Activated CD4-positive, alpha-beta T cell treated with anti-CD3 and anti-CD28 coated beads for 48 hours (primary cell): ENCODE measurements at regions not wholly inside any gene's neighbourhood (a gene's known extent, or its start where the extent isn't known, plus 50 kb on each side); places are given as distances from the start of the nearest gene placed in this dataset.

ENCODE experiments used
- DNase-seq: peaks from one replicate; pipeline ENCODE4 v3.0.0-alpha.2; 2020

DNA sequence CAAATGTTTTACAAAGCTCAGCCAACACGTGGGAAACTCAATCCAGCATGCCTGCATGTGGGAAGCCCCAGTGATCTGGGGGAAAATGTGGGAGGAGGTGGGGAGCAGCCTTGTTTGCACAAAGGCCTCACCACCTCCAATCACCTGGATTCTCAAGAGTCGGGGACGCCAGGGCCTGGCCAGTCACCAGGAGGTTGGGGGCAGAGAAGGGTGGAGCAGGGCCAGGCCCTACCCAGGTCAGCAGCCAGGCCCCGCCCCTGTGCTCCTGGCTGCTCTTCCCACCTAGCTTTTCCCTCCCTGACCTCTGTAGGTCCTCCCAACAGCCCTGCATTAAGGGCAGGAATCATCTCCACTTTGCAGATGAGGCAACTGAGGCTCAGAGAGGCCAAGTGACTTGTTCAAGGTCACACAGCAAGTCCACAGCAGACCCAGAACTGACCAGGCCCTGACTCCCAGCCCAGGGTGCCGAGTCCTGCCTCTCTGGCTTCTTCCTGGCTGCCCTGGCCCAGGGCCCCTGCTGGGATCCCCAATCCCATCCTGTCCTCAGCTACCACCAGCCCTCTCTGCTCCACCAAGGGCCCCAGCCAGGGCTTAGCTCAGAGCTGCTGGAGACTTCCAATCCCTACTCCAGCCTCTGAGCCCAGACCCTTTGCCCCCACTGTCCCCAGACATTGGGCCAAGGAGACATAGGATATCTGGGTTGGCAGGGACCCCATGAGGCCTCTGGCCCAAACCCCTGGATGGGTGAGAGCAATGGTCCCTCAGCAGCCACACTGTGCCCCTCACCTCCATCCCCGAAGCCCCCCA, 508.6 kb downstream of the PTPRU start:
- DNase-seq = no peak

- no peak for DNase-seq
Observed at GRCh38 chr1:29743931-29744330, 507.6 kb downstream of the PTPRU start.

GRCh38 chr1:29743264-29743663, 506.9 kb downstream of the PTPRU start:
- DNase-seq = no peak

- no peak for DNase-seq
Observed at GRCh38 chr1:29739176-29739575, 502.9 kb downstream of the PTPRU start.

DNA sequence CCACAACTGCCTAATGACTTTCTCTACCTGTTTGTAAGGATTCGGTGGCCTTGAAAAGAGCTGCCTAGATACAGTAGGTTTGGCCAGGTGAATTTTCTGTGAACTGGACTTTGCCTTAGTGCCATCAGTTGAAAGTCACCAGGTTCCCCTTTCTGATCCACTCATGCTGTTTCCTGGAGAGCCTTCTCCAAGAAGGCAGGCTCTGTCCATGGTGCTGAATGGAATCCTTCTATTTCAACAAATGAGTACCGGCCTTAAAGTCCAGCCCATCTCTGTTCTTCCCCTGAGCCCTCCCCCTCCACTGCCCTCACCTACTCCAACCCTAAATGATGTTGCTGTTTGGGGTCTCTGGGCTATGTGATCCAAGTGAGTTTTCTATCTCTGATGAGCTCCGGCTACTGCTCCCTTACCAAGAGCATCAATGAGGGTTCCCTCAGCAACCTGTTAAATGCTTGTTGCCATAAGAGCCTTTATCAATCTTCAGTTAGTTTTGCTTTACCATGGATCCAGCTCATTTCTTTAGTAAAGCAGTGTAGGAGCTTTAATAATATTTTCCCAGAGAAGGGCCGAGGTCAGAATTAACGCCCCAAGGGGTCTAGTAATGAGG, 500.4 kb downstream of the PTPRU start:
- DNase-seq = peak; percentile 21

DNA sequence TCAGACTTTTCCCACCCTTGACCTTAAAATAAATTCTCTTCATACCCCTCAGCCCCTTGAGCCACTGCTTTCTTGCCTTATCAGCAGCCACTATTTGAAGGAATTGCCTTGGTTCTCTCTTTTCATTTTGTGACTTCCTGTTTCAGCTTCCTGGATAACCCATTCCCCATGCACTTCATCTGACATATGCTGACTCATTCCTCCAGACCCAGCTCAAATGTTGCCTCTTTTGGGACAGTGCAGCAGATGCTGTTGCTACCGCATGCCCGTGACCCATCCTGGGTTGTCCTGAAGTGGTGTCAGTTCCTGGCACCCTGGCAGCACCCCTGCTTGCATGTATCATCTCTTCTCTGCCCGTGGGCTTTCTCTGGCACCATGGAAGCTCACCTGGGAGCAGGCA, 496.1 kb downstream of the PTPRU start:
- DNase-seq = no peak

DNA sequence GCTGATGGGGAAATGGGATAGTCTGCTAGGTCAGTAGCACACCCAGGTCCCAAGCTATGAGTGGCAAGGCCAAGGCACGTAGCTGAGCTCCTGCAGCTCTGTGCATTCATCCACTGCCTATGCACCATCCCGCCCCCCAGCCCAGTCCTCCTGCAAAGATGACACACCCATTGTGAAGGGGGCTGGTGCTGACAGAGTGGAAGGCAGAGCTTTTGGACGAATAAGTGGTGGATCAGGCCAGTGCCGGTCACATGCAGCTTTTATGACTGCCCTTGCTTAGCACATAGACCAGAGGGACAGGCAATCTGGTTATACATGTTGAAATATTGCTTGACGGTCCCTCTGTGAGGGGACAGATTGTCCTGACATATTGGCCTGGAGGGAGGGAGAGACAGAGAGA, 494.3 kb downstream of the PTPRU start:
- no peak for DNase-seq

DNA sequence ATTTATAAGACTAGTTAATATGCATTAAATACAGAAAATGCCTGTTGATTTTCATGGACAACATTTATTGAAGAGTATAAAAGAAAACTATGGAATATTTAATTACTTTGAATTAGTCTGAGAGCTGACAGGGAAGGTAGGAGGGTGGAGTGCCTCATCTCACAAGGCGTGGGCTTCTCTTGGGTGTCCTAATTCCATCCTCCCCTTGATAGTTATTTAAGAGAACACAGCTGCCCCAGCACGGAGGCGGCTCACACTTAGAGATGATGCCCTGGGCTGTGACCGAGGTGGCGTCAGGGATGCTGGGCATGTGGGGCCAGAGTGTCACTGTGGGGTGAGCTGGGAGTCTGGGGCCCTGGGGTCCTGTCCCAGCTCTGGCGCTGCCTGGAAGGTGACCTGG, 493.0 kb downstream of the PTPRU start:
- DNase-seq = no peak

DNA sequence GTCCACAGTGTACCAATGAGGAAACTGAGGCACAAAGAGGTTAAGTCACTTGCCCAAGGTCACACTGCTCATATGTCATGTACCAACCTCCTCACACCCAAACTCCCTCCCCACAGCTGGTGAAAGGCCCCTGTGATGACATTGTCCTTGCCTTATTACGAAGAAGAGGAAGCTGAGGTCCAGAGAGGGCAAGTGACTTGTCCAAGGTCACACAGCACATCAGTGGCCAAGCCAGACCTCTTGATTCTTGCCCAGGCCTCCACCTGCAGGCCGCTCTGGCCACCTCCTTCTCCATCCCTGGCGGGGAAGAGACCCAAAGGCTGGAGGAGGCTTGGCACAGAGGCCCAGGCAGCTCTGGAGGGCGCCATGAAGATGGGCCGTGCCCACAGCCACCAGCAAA, 492.4 kb downstream of the PTPRU start:
- no peak for DNase-seq

GRCh38 chr1:29725262-29725661, 488.9 kb downstream of the PTPRU start:
- DNase-seq = no peak

DNA sequence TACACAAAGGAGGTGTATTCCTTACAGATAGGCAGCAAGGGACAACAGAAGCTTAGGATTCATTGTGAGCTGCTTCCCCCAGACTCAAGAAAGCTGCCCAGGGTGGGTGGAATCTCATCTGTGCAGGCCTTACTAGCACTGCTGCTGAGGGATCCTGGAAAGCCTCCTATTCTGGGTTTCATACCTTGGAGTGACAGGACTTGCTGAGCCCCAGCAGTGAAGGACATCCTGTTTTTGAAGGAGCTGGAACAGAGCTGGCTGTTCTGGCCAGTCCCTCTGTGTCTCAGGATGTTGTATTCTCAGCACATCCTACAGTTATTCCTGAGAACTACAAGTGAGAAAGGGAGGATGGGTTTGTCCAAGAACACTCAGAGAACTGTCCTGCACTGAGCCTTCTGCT, 486.3 kb downstream of the PTPRU start:
- no peak for DNase-seq

- peak; percentile 21 for DNase-seq
Observed at GRCh38 chr1:29719253-29719652, 482.9 kb downstream of the PTPRU start.

- no peak for DNase-seq
Observed at GRCh38 chr1:29718791-29719190, 482.5 kb downstream of the PTPRU start.

DNA sequence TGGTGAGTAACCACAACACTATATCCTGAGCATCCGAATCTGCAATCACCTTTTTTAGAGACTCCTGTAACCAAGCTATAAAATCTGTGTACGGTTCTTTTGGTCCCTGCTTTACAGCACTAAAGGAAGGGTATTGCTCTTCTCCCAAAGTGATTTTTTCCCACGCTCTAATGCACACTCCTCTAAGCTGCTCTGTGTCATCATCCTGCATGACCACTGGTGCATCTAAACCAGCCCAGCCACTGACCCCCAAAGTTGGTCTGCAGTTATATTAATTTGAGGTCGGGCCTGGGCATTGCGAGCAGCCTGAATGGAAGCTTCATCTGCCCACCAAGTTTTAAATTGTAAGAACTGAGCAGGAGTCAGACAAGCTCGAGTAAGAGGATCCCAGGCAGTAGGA, 480.0 kb downstream of the PTPRU start:
- no peak for DNase-seq

DNA sequence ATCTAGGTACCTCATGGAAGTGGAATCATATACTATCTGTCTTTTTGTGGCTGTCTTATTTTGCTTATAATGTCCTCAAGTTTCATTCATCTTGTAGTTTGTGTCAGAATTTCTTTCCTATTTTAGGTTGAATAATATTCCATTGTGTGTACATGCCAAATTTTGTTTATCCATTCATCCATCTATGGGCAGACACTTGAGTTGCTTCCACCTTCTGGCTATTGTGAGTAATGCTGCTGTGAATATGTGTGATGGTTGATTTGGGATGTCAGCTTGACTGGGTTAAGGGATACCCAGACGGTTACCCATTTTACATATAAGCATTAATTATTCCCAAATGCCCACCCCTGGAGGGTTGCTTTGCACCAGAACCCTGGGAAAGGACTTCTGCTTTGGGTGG, 477.5 kb downstream of the PTPRU start:
- DNase-seq = no peak

DNA sequence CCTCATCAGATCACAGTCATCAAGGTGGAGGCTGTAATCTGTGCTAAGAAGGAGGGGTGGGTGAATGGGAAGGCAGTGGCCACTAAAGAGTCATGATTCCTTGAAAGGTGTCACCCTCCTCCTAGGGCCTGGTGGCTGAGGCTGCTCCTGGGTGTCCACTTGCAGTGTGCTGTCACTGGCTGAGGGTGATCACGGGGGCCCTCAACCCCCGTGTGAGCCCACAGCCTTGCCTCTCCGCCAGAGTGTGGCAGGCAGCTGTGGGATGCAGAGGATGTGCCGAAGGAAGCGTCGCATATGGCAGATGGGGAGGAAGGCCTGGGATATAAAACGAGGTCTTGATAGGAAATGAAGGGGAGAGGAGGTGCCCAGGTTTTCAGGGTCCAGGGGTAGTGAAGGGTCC, 476.5 kb downstream of the PTPRU start:
- no peak for DNase-seq

GRCh38 chr1:29712284-29712651, 475.9 kb downstream of the PTPRU start:
- no peak for DNase-seq

DNA sequence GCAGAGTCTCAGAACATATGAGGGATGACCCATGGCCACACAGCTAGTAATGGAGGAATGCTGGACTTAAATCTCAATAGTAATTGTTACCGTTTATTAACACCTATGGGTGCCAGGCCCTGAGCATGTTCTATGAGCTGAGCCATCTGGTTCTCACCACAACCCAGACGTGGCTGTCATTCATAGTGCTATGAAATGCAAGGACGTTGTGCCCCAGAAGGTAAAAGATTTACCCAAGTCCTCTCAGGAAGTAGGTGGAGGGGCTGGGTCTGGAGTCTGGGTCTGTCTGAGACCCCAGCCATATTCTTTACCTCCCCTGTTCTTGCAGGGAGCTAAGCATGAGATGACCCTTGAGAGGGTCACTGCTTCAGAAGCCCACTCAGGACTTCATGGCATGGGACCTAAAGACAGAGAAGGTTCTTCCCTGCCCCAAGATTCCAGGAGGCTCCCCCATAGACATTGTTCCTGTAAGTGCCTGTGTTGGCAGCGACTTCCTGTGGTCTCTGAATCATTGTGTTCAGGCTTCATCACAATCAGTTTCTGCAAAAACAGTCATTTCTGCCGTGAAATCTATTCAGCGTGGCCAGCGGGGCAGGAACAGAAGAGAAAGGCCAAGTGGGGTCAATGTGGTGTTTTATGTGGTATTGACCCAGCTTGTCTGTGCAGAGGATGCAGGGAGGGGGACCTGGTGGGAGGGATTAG, 475.4 kb downstream of the PTPRU start:
- DNase-seq = peak; percentile 62

DNA sequence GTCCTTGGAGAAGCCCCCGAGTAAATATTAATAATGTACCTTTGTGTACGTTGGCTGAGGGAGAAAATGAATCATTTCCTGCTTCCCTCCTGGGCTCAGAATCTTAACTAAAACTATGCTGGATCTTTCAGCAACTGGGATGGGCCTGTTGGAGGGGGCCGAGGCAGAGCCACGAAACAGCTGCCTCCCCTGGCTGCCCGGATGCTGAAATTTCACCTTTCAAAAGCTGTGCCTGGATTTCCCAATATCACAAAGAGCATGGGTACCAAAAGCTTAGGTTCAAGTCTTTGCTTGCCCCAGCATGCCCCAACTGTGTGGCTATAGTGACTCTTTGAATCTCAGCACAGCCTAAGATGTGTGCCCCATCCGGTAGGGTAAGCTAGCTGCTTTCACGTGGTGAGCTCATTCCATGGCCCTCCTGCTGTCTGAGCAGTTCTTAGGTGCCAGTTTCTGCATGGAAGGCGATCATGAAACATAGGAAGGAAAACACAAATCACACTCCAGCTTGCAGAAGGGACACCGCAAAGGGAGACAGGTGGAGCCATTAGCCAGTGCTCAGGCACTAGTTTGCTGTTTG, 473.5 kb downstream of the PTPRU start:
- DNase-seq = no peak

GRCh38 chr1:29708796-29709703, 472.7 kb downstream of the PTPRU start:
- no peak for DNase-seq

- DNase-seq = no peak
Observed at GRCh38 chr1:29708381-29708780, 472.1 kb downstream of the PTPRU start.

DNA sequence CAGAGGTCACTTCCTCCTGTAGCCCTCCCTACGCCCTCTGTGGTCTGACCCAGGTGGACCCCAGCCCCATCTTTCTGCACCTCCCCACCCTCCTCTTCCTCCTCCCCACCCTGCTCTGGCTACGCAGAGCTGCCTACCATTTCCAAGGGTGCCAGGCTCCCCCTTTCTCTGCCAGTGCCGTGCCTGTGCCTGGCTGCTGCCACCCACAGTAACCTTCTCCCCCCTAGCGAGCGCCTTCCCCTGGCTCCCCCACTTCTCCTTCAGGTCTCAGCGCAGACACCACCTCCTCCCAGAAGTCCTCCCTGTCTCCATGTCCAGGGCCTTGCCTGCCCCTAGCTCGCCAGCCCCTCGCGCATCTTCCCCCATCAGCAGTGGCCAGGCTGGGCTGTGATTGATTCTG, 471.5 kb downstream of the PTPRU start:
- DNase-seq = no peak

DNA sequence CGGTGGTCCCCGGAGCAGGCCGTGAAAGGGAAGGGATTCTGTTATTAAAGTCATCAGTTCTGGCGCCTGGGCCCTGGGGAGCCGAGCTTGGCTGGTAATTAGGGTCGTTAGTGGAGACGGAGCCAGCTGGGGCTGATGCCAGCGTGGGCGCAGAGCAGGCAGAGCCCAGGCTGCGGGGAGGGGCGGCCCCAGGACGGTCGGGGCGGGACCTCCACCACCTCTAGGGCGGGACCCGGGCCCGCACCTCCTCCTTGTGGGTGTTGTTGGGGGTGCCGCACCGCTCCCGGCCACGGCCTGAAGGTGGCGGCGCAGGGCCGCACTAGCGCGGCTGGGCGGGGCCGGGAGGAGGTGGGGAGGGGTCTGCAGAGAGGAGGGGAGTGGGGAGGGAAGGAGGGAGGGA, 470.6 kb downstream of the PTPRU start:
- DNase-seq = peak; percentile 61
